Liver (tissue), 8 donors: ENCODE measurements at regions not wholly inside any gene's neighbourhood (a gene's known extent, or its start where the extent isn't known, plus 50 kb on each side); places are given as distances from the start of the nearest gene placed in this dataset.

Experiments used
- DNase-seq: peaks from one replicate; pipeline ENCODE4 v3.0.0-alpha.2; 2017; ENCODE audit warnings: low spot score
- H3K27ac ChIP-seq, 2 donors: one replicate each; pipeline ENCODE4 v1.7.0; 2013; ENCODE audit warnings: inconsistent platforms in 2 of 2, low read length in 2 of 2, control low read depth in 1 of 2, low read depth in 1 of 2, mild to moderate bottlenecking in 1 of 2
- H3K27me3 ChIP-seq, 4 donors: one replicate each; pipeline versions ENCODE4 v1.6.1 to v1.7.0; 2013; ENCODE audit warnings: low read length in 3 of 4, inconsistent platforms in 1 of 4, mild to moderate bottlenecking in 1 of 4, moderate library complexity in 1 of 4; ENCODE audit not compliant: control insufficient read depth in 4 of 4, insufficient read depth in 4 of 4
- H3K36me3 ChIP-seq, 4 donors: one replicate each; pipeline versions ENCODE4 v1.6.1 to v1.7.0; 2013; ENCODE audit warnings: low read length in 3 of 4, mild to moderate bottlenecking in 3 of 4, low read depth in 1 of 4, moderate library complexity in 1 of 4; ENCODE audit not compliant: control insufficient read depth in 4 of 4, insufficient read depth in 3 of 4
- H3K4me1 ChIP-seq, 4 donors: one replicate each; pipeline versions ENCODE4 v1.6.1 to v1.7.0; 2013; ENCODE audit warnings: low read length in 3 of 4, mild to moderate bottlenecking in 3 of 4, moderate library complexity in 1 of 4; ENCODE audit not compliant: control insufficient read depth in 4 of 4, insufficient read depth in 4 of 4
- H3K4me3 ChIP-seq, 3 donors: one replicate each; pipeline versions ENCODE4 v1.6.1 to v1.7.0; 2013; ENCODE audit warnings: low read length in 3 of 3, control low read depth in 1 of 3, low read depth in 1 of 3, mild to moderate bottlenecking in 1 of 3
- H3K9ac ChIP-seq, 2 donors: one replicate each; pipeline ENCODE4 v1.7.0; 2013; ENCODE audit warnings: low read length in 2 of 2, mild to moderate bottlenecking in 2 of 2, moderate library complexity in 2 of 2, control low read depth in 1 of 2, low read depth in 1 of 2
- H3K9me3 ChIP-seq, 4 donors: one replicate each; pipeline versions ENCODE4 v1.6.1 to v1.7.0; 2013; ENCODE audit warnings: low read length in 3 of 4; ENCODE audit not compliant: control insufficient read depth in 4 of 4
- ATF3 ChIP-seq: IDR thresholded peaks from 2 replicates; pipeline ENCODE4 v1.6.1; 2016; ENCODE audit warnings: antibody characterized with exemption
- EGR1 ChIP-seq, 2 donors: IDR thresholded peaks; 2 replicates each; pipeline ENCODE4 v1.6.1; 2016 to 2018; ENCODE audit warnings: antibody characterized with exemption in 2 of 2, low read depth in 2 of 2
- FOXA1 ChIP-seq: IDR thresholded peaks from 2 replicates; pipeline ENCODE4 v1.6.1; 2016; ENCODE audit warnings: antibody characterized with exemption
- FOXA2 ChIP-seq: IDR thresholded peaks from 2 replicates; pipeline ENCODE4 v1.6.1; 2016; ENCODE audit warnings: antibody characterized with exemption
- GABPA ChIP-seq, 2 donors: IDR thresholded peaks in 1 of 2; conservative IDR thresholded peaks in 1 of 2; 2 replicates each; pipeline ENCODE4 v1.6.1; 2016; ENCODE audit warnings: antibody characterized with exemption in 2 of 2, mild to moderate bottlenecking in 1 of 2, moderate library complexity in 1 of 2
- HNF4A ChIP-seq, 2 donors: conservative IDR thresholded peaks; 2 replicates each; pipeline ENCODE4 v1.6.1; 2016; ENCODE audit warnings: antibody characterized with exemption in 2 of 2, mild to moderate bottlenecking in 2 of 2
- HNF4G ChIP-seq: IDR thresholded peaks from 2 replicates; pipeline ENCODE4 v1.6.1; 2016; ENCODE audit warnings: antibody characterized with exemption
- JUND ChIP-seq, 2 donors: IDR thresholded peaks; 2 replicates each; pipeline ENCODE4 v1.6.1; 2016; ENCODE audit warnings: antibody characterized with exemption in 2 of 2
- MAX ChIP-seq: IDR thresholded peaks from 2 replicates; pipeline ENCODE4 v1.6.1; 2016; ENCODE audit warnings: antibody characterized with exemption
- NR2F2 ChIP-seq: IDR thresholded peaks from 2 replicates; pipeline ENCODE4 v1.6.1; 2016; ENCODE audit warnings: antibody characterized with exemption
- RAD21 ChIP-seq, 2 donors: IDR thresholded peaks; 2 replicates each; pipeline ENCODE4 v1.6.1; 2016; ENCODE audit warnings: antibody characterized with exemption in 2 of 2, mild to moderate bottlenecking in 2 of 2
- REST ChIP-seq: IDR thresholded peaks from 2 replicates; pipeline ENCODE4 v1.6.1; 2016; ENCODE audit warnings: antibody characterized with exemption, mild to moderate bottlenecking
- RXRA ChIP-seq, 2 donors: IDR thresholded peaks; 2 replicates each; pipeline ENCODE4 v1.6.1; 2017 to 2018; ENCODE audit warnings: antibody characterized with exemption in 2 of 2, mild to moderate bottlenecking in 1 of 2
- SP1 ChIP-seq: IDR thresholded peaks from 2 replicates; pipeline ENCODE4 v1.6.1; 2018; ENCODE audit warnings: antibody characterized with exemption, mild to moderate bottlenecking
- TAF1 ChIP-seq: conservative IDR thresholded peaks from 2 replicates; pipeline ENCODE4 v1.6.1; 2016; ENCODE audit warnings: antibody characterized with exemption, mild to moderate bottlenecking
- YY1 ChIP-seq: IDR thresholded peaks from 2 replicates; pipeline ENCODE4 v1.6.1; 2016; ENCODE audit warnings: antibody characterized with exemption, mild to moderate bottlenecking
- WGBS: extraction: QIAGEN DNeasy Blood & Tissue Kit; methylation state at CpG from one replicate; pipeline ENCODE4 v1.1.7; 2013; 5-methylcytosine and 5-hydroxymethylcytosine counted together
- TF ChIP-seq, protein P1 (sequence below): IDR thresholded peaks from 2 replicates; pipeline ENCODE4 v1.6.1; 2016; ENCODE audit warnings: antibody characterized with exemption
- TF ChIP-seq, protein P2 (sequence below): fragments of 150-350 bp; IDR thresholded peaks from 2 replicates; pipeline ENCODE4 v1.5.1; 2017; ENCODE audit warnings: improper control_type of control experiment, low read depth, low read length; ENCODE audit not compliant: missing input control
- donor health status: healthy.
- donor health status: healthy.
- donor health status: healthy.
- donor health status: healthy.
- donor health status: healthy.

DNA sequence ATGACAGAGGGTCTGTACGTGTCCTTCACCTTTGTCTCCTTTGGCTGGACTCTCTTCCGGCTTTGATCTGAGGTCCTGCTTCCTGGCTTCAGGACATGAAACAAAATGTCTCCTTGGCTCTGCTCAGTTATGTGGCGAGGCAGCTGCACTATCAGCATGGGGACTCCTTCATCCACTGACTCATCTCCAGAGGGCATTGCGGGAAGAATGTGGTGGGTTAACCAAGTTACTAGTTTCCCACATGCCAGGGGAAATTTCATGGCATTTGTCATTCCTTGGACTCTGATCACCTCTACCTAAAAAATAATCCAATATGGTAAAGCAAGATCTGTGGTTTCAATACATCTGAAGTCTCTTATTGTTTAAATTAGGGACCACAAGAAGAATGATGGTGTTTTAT, 259.7 kb downstream of the MED10 start:
- H3K36me3 ChIP-seq = no peaks in the 10 kb centered on the region
- no peak overlapping the region for H3K4me3 ChIP-seq
- H3K9me3 ChIP-seq = no peaks in the 10 kb centered on the region
- H3K27ac ChIP-seq = no peak overlapping the region
- no peak for DNase-seq
- peaks cover 0 to 7% (median 3%) of the 10 kb centered on the region in 4 donors for H3K4me1 ChIP-seq
- 85% methylated on average over 4 of the region's 4 CpGs for WGBS
- TF ChIP-seq, protein P1, sequence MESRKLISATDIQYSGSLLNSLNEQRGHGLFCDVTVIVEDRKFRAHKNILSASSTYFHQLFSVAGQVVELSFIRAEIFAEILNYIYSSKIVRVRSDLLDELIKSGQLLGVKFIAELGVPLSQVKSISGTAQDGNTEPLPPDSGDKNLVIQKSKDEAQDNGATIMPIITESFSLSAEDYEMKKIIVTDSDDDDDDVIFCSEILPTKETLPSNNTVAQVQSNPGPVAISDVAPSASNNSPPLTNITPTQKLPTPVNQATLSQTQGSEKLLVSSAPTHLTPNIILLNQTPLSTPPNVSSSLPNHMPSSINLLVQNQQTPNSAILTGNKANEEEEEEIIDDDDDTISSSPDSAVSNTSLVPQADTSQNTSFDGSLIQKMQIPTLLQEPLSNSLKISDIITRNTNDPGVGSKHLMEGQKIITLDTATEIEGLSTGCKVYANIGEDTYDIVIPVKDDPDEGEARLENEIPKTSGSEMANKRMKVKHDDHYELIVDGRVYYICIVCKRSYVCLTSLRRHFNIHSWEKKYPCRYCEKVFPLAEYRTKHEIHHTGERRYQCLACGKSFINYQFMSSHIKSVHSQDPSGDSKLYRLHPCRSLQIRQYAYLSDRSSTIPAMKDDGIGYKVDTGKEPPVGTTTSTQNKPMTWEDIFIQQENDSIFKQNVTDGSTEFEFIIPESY = no peak
- no peak for TF ChIP-seq FOXA1
- no peak for TF ChIP-seq HNF4A (conservative IDR thresholded peaks at IDR 0.05)
- no peak for TF ChIP-seq YY1
- TF ChIP-seq HNF4G = no peak
- TF ChIP-seq RAD21 (IDR thresholded peaks at IDR 0.05) = no peak
- no peak for TF ChIP-seq EGR1 (IDR thresholded peaks at IDR 0.05; ENCODE audit: low read depth in 2 of 2)
- TF ChIP-seq MAX = no peak
- TF ChIP-seq TAF1 = no peak
- TF ChIP-seq SP1 = no peak
- TF ChIP-seq JUND (IDR thresholded peaks at IDR 0.05) = no peak
- TF ChIP-seq NR2F2 = no peak
- TF ChIP-seq, protein P2, sequence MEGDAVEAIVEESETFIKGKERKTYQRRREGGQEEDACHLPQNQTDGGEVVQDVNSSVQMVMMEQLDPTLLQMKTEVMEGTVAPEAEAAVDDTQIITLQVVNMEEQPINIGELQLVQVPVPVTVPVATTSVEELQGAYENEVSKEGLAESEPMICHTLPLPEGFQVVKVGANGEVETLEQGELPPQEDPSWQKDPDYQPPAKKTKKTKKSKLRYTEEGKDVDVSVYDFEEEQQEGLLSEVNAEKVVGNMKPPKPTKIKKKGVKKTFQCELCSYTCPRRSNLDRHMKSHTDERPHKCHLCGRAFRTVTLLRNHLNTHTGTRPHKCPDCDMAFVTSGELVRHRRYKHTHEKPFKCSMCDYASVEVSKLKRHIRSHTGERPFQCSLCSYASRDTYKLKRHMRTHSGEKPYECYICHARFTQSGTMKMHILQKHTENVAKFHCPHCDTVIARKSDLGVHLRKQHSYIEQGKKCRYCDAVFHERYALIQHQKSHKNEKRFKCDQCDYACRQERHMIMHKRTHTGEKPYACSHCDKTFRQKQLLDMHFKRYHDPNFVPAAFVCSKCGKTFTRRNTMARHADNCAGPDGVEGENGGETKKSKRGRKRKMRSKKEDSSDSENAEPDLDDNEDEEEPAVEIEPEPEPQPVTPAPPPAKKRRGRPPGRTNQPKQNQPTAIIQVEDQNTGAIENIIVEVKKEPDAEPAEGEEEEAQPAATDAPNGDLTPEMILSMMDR = no peak
- no peak for TF ChIP-seq ATF3
- no peak for TF ChIP-seq GABPA (IDR thresholded peaks at IDR 0.05 in 1 of 2, conservative IDR thresholded peaks at IDR 0.05 in 1 of 2)
- TF ChIP-seq FOXA2 = no peak
- no peak for TF ChIP-seq RXRA (IDR thresholded peaks at IDR 0.05)
- TF ChIP-seq REST = no peak
- H3K27me3 ChIP-seq = no peaks in the 10 kb centered on the region
- H3K9ac ChIP-seq = no peak overlapping the region

DNA sequence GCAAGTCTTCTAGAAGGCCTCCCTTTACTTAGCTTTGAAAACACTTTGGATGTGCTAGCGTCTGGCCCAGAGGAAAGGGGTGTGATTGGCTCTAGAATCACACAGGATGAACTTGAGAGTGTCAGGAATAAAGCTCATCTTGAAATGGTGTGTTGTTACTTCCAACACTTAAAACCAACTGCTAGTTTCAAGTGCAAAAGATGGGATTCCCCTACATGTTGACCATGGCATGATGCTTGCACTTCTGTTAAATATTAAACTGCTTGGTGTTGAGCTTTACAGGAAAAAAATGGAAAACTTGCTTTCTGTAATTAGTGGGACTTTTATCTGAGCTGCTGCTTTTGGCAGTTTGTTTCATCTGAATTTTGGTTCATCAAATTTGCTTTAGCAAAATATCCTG, 261.1 kb downstream of the MED10 start:
- 36% methylated on average over 1 of the region's 1 CpG for WGBS
- Histone ChIP-seq H3K4me3 (no peak overlapping the region), H3K9me3 (no peaks in the 10 kb centered on the region), H3K27ac (no peak overlapping the region), H3K4me1 (peaks cover 0 to 7% (median 3%) of the 10 kb centered on the region in 4 donors), H3K36me3 (no peaks in the 10 kb centered on the region), H3K9ac (no peak overlapping the region), H3K27me3 (no peaks in the 10 kb centered on the region)
- DNase-seq = no peak
- TF ChIP-seq YY1 (no peak), JUND (IDR thresholded peaks at IDR 0.05) (no peak), FOXA2 (peak; percentile 46), RAD21 (IDR thresholded peaks at IDR 0.05) (peak in 1 of 2 donors; percentile 11), FOXA1 (peak; percentile 16)
